ENCODE measurements at regions not wholly inside any gene's neighbourhood (a gene's known extent, or its start where the extent isn't known, plus 50 kb on each side); places are given as distances from the start of the nearest gene placed in this dataset.

DNA sequence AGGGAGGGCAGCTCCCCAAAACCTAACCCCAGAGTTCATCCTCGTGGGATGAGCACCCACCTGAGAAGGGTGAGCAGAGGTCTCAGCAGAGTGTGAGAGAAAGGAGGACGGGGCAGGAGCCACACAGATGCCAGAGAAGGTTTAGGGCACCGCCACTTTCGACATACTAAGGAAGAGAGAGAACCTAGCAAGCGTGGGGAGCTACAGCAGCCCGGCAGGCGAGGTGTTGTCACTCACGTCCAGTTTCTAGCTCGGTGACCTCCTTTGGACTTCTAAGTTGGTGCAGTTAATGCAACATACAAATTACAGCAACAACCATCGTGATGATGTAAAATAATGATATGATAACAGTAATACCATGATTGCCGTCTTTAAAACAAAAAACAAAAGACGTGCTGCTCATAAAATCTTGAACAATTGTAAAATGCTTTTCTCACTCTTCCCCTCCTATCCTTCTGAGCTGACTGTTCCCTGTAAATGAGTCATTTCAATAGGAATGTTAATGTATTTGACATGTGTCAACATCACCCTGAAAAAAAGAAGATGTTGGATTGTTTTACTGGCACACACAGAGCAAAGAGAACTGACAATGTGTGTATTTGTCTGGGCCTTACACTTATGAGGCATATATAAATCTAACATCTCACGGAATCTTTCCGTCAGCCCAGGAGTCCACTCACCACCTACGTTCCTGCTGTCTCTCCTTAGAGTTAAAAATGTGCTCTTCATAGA is 158.2 kb upstream of the MAF start:
- no peak for DNase-seq (ENCODE audit: low read depth, low spot score)

DNA sequence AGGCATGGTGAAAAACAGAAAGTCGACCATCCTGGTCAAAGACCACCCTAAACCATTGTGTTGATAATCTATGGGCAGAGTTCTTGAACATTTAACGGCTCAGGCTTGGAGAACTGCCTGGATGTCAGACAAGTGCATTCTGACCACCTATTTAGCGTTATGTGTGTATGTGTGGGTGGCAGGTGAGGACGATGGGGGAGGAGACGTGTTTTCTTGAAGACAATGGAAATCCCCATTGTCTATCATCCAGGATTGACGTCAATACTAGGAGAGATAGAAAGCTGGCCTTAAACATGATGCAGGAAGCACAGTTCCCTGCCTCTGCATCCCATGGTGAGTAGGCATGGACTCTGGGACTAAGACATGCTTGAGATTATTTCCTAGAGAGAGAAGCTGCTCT is 157.4 kb upstream of the MAF start:
- no peak for DNase-seq (ENCODE audit: low read depth, low spot score)

DNA sequence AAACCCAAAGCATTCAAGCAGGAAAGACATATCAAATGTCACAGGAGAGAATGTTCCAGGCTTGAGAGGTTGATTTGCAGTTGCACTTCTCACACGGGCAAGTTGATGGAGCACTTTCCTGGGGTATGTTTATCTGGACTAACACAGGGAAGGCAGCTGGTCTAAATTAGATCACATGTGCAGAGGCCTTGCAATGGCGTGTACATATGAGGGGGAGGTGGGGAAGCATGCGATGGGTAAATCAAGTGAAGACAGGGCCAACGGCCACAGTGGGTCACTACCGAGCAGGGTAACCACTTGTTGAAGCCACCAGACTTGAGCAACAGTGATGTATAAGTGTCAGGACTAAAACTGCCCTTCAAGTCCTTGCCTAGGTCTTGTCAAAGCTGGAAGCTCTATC is 156.6 kb upstream of the MAF start:
- DNase-seq (ENCODE audit: low read depth, low spot score), result no peak

DNA sequence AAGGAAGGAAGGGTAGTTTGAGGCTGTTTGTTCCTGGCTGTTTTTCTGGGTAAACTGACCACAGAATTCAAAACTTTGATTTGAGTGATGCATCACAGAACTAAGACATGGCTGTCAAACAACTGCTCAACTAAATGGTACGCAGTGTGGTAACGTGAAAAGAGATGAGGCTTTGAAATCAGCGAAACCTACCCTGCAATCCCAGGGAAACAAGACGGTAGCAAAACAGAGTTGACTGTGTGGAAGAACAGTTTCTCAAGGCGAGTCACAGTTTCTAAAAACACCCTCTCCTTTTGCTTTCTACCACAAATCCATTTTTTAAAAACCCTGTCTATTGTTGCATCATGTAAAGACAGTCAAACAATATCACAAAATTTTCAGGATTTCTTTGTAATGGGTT is 156.0 kb upstream of the MAF start:
- no peak for DNase-seq (ENCODE audit: low read depth, low spot score)

DNA sequence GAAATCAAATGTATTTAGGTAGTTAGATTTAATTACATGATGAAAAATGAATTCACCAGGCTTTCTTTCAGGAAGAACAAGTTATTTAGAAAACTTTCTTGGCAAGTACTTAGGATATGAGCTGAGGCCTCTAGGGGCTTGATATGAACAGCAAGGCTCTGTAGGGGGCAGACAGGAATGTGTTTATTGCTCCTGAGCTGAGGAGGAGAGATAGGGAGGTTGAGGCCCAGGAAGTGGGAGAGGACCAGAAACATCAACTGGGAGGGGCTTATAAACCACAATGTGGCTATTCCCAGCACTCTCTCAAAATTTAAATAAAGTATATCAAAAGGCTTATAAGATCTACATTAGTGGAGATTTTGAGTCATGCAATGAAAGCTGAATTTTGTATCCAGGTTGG is 154.0 kb upstream of the MAF start:
- no peak for DNase-seq (ENCODE audit: low read depth, low spot score)

DNA sequence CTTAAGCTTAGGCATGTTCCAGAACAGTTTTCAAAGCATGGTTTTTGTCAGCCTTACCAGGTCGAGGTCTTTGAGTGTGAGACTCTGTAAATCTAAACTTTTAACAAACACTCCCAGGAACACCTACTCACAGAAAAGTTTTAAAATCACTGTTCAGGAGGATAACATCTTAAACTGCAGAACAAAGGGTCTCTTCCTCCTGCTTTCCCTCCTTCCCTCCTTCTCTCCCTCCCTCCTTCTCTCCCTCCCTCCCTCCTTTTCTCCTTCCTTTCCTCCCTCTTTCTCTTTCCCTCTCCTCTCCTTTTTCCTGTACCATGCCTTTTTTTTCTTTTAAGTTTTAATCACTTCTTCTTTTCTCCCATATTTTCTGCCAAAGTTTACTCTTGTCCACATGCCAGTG is 153.5 kb upstream of the MAF start:
- DNase-seq (ENCODE audit: low read depth, low spot score), result no peak

DNA sequence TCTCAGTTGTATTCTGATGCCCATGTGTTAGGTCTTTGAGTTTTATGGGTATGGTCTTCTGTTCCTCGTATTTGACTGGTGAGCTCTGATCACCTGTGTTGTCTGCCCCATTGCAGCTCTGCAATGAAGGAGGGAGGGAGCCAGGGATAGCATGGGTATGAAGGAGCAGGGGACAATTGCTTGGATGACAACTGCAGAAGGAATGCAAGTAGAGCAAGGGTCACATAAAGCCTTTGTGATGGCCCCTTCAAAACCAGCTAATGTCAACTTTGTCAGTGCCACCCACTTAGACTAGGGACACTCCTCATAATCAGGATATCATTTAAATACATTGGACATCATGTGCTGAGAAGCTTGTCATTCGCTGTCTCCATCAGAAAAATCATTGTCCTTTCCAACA is 152.7 kb upstream of the MAF start:
- no peak for DNase-seq (ENCODE audit: low read depth, low spot score)

DNA sequence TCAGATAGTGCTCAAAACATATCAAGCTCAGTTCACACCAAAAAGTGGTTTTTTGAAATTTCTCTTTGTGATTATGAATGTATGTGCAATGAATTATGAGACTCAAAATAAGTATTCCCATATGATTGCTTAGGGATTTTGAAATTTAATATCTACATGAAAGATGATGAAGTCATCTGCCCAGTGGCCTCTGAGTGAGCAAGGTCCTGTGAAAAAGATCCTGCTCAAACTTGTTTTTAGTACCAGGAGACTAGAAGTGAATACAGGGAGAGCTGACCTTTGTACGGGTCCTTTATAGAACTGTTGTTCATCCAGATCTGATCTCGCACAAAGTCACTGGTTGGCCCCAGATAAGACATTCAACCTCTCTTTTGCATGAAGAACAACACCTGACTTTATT is 151.9 kb upstream of the MAF start:
- DNase-seq (ENCODE audit: low read depth, low spot score), result no peak

DNA sequence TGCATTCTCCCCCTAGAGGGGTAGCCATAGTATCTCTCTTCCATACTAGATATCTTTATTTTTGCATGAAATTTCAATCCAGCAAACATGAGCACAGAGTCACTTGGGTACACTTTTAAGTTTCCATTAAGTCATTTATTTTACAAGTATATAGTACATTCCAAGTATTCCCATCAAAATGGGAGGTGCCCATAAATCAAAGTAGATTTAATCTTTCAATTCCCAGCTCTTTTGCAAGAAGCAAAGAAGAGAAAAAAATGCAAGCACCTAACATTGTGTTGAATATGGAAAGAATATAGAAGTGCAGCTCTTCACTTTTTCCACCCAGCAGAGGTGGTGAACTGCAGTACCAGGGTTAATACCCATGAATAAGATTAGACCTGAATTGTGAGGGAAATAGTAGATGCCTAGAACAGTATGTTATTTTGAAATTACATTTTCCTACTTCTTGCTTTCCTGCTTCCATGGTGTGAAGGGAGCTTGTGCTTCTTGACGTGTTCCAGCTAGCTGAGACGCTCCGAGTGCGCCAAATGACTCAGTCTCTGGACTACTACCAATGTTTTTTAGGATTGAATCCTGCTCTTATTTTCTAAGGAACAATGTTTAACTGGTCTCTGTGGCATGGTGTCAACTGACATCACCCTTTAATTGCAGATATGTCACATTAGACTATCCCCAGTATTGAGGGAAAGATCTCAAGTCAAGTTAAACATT is 151.1 kb upstream of the MAF start:
- DNase-seq (ENCODE audit: low read depth, low spot score), result no peak

DNA sequence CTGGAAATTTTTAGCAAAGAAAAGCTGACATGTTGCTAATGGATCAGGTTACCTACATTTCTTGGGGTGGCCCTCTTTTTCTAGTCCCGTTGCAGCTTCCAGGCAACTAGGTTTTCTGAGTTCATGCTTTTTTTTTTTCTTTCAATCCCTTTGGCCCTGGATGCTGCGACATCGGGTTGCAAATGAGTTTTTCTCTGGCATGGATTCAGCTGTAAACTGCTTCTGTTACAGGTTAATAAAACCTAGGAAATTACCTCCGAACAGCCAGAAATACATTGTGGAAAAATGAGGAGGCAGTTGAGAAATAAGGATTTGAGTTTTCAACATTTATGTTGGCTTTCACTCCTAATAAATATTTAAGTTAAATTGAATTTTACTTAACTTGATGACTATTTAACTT is 149.8 kb upstream of the MAF start:
- DNase-seq (ENCODE audit: low read depth, low spot score), result no peak

DNA sequence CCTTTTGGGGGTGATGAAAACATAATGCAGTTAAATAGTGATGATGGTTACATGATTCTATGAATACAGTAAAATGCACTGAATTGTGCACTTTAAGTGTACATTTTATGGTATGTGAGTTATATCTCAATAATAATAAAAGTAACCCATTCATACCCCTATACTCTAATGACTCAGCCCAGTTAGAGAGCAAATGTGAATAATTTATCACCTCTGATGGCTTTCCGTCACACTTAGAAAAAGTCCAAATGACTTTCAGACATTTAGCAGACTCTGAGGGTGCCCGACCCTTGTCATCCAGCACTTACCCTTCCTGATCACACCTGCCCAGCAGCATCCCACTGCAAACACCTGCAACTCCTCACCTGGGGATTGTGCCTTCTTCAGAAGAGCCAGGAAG is 148.1 kb upstream of the MAF start:
- no peak for DNase-seq (ENCODE audit: low read depth, low spot score)

DNA sequence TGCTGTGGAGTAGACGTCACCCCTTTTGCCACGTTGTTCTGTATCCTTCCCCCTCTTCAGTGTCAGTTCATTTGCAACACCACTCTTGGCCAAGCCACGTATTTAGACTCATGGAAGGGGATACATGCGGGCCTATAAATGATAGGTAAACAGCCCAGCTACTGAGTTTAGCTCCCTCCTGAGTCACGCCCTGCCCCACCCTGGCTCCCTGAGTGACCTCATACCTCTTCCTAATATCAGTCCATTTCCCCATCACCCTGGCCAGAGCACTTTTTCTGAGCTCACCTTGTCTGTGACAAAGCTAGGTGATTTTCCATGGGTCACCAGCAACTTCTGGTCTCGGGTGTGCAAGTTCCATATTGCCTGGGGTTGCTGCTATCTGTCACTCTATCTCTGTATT is 147.2 kb upstream of the MAF start:
- DNase-seq (ENCODE audit: low read depth, low spot score), result no peak

DNA sequence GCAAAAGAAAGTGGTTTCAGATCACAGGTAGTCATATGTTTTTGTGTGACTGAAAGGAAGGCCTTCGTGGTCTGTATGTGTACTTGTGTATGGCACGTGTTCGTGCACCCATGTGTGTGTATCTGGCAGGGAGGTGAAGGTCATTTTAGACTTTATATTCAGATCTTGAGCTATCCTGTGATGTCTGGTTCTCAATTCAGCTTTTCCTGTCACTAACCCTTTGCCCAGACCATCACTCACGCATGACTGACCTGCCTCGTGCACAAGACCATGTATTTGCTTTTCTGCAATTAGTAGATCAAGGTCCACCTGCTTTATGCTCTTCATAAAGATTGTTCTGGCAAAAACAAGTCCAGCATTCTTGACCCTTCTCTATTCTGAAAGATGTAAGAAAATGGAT is 139.7 kb upstream of the MAF start:
- DNase-seq (ENCODE audit: low read depth, low spot score), result no peak

DNA sequence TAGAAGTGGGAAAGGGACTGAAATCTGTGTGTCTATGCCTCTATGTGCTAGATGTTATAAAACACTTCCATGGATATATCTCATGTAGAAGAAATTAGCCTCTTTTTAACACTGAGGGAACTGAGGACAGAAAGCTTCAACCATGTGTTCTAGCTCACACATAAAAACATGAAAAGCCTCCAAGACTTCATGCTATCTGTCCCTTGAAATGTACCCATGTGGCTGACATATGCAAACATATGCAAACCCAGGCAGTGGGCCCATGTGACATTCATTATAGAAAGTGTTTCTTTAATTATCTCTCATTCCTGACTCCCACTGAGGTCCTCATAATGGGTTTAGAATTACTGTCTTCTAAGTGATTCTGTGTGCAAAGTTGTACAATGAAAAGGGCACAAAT is 134.7 kb upstream of the MAF start:
- no peak for DNase-seq (ENCODE audit: low read depth, low spot score)

DNA sequence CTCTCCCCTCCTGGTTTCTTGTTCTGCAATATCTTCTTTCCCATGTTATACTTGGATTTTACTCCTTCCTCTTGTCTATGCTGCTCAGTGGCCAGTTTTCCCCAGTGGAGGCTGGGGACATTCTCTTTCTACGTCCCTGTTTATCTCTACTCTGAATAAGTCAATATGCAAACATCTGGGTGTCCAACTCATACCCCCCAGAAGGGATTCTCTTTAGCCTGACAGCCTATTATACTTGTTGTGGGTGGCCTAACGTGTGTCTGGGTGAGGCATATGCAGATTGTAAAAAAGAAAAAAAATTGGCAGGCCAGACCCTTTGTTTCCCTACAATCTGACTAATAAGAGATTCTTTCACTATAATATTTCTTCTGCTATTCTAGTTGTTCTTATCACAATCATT is 134.2 kb upstream of the MAF start:
- DNase-seq (ENCODE audit: low read depth, low spot score), result no peak

DNA sequence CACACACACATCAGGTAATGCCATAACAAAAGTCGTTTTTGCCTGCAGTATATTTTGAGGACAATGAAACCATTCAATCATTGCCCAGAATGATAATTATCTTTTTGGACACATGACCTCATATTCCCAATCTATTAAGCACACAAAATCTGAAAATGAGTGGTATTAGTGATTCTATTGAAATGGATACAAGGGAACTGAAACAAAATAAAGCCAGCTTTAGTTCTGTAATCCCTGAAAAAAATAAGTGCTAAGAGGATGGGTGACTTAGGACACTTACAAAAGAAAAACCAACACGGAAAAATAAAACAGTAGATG is 128.3 kb upstream of the MAF start:
- no peak for DNase-seq (ENCODE audit: low read depth, low spot score)

DNA sequence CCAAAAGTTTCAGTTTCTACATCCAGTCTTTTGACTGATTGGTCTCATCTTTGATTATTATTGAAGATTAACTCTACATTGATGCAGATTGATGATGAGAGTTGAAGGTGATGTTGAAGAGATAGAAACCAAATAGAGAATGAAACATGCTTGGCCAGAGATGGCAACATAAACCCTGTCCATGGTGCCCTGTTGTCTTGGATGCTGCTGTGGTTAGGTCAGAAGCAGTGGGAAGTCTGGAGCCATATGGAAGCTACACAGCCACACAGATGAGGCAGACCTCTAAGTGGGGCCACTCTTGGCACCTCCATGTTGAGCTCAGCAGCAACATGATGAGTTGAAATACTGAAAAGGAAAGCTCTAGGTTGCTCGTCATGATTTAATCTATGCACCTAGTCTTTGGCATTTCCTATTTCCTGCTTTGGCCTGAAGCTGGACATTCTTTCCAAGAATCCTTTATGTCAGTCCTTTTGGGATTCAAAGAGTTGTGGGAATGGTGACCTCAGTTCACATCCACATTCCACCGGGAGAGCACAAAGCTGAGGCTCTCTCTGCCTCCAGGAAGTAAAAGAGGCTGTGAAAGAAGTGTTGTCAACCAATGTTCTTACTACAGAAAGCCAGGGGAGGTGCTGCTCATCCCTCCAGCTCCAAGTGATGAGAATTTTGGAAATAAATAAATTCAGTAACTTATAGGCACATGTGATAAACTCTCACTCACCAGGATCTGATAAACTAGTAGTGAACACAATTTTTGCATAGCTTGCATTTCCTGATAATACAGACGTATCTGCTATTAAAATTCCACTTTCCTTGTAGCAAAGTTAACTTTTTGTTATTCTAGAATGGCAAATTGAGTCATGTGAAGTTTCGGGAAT is 127.7 kb upstream of the MAF start:
- DNase-seq (ENCODE audit: low read depth, low spot score), result no peak

DNA sequence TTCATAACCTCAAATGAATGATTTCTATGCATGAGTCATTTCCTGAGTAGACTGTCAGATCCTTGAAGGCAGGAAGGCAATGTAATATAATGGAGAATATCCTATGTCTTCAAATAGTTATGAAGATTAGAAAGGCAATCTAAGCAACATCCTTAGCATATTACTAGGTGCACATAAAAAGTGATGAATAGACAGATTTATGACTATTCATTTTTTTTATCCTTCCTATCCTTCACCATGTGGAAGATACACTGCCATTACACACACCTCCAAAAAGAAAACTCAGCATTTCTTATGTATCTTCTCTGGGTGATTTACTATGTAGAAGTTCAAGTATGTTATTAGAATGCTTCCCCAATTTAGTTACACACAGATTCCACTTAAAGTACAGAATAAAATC is 126.4 kb upstream of the MAF start:
- DNase-seq (ENCODE audit: low read depth, low spot score), result no peak

DNA sequence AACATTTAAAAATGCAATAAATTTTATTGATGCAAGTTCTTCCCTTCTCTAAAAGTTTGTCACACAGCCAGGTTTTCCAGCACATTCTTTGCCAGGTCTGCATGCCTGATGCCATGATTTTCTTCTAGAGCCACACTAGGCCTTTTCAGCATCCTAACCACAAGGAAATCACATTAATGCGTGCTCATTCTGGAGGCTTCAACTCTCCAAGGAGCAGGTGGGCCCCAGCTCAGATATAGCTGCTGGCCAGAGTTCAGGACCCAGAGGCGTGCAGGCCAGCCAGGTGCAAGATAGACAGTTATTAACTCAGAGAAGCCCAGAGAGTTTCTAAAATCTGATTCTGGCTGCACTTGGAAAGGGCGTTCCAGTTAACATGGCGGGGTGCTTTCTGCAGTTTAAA is 124.5 kb upstream of the MAF start:
- DNase-seq (ENCODE audit: low read depth, low spot score), result no peak

DNA sequence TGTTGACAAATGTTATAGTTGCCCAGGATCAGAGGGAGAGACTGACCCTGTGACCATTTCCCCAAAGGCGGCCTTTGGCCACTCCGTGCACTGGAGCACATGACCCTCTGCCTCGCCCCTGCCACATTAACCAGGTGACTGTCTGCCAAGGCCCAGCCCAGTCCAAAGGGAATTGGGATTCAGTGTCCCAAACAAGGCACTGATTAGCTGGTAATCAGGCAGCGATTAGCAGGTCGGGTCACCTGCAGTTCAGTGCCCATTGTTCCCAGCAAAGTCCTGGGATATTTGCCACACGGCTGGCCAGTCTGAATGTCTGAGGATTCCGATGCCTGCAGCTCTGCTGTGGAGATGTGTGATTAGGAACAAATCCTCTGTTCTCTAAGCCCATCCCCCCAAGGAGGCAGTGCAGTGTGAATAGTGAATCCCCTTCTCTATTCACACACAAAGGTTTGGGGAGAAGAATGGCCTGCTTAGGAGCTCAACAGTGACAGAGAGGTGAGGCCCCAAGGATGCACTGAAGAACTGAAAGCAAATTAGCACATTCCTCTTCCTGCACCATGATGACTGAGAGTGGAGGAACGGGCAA is 123.1 kb upstream of the MAF start:
- no peak for DNase-seq (ENCODE audit: low read depth, low spot score)

DNA sequence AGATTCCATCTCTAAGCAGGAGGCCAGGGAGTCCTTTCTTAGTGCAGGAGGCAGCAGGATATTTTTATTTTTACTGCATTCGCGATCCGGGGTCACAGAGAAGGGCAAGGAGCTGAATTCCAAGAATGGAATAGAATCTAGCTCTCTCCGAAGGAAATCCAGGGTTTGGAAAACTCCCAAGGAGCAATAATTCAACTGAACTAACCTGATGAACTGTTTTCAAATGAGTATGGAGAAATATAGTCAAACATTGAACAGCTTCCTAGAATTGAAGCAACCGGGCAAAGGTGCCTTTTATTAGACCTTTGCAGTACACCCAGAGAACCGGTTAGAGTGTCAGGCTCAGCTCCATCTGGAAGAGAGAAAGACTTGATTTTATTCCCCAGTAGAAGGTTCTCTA is 120.7 kb upstream of the MAF start:
- no peak for DNase-seq (ENCODE audit: low read depth, low spot score)

DNA sequence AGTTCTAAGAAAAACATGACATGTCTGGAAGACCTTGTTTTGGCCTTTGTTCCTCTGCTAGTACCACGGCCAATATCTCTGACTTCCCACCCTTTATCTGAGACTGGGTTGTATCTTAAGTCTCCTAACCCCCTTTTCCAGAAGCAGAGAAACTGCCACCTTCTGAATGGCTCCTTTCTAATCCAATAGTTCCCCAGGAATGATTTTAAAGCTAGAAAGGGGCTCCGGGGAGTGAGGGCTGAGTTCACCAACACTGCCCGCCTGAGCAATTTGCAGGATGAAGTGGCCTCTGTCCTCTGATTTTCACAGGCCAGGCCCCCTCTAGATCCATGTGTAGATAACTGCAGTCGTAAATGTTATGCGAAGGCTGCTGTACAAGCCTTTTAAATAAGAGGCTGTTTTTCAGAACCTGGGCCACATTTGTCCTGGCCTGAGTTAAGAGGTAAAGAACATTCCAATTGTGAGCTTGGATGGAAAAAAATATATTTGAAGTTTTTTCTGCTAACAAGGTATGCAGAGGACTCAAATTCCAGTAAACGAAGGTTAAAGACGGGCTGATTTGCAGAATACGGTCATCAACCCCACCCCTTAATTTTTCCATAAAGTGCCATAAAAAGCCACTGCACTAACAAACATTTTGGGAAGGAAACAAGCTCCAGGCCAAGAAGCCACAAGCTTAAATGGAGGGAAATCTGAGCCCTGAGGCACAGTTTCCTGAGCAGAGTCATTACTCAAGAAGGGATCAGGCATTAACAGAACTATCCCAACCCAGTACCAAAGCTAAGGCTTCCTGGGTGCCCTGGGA is 117.0 kb upstream of the MAF start:
- DNase-seq (ENCODE audit: low read depth, low spot score), result no peak

Measured in brain pericyte (primary cell).